Endothelial cell (in vitro differentiated cells): ENCODE measurements at regions not wholly inside any gene's neighbourhood (a gene's known extent, or its start where the extent isn't known, plus 50 kb on each side); places are given as distances from the start of the nearest gene placed in this dataset.

ENCODE experiments used
- DNase-seq: peaks from one replicate; pipeline ENCODE4 v3.0.0; 2021; ENCODE audit warnings: low spot score
- H3K27ac Mint-ChIP-seq: one replicate; pipeline ENCODE4 v1.8.0; 2021; ENCODE audit warnings: mixed read lengths, inconsistent platforms; ENCODE audit not compliant: unreplicated experiment
- H3K27me3 Mint-ChIP-seq: one replicate; pipeline ENCODE4 v1.8.0; 2021; ENCODE audit warnings: mild to moderate bottlenecking, moderate library complexity, mixed read lengths, inconsistent platforms; ENCODE audit not compliant: unreplicated experiment
- H3K36me3 Mint-ChIP-seq: one replicate; pipeline ENCODE4 v1.8.0; 2021; ENCODE audit warnings: mild to moderate bottlenecking, low read depth, mixed read lengths, inconsistent platforms; ENCODE audit not compliant: unreplicated experiment
- H3K4me1 Mint-ChIP-seq: one replicate; pipeline ENCODE4 v1.8.0; 2021; ENCODE audit warnings: mild to moderate bottlenecking, mixed read lengths, inconsistent platforms; ENCODE audit not compliant: unreplicated experiment
- H3K4me3 Mint-ChIP-seq: one replicate; pipeline ENCODE4 v1.8.0; 2021; ENCODE audit warnings: mild to moderate bottlenecking, mixed read lengths, inconsistent platforms; ENCODE audit not compliant: unreplicated experiment
- H3K9me3 Mint-ChIP-seq: one replicate; pipeline ENCODE4 v1.8.0; 2021; ENCODE audit warnings: mixed read lengths, inconsistent platforms; ENCODE audit not compliant: unreplicated experiment
- CTCF ChIP-seq: fragments of 200-600 bp; sonication (generic); IDR thresholded peaks from one replicate; pipeline ENCODE4 v1.5.0; 2021; ENCODE audit warnings: antibody characterized with exemption; ENCODE audit not compliant: unreplicated experiment

- no peak overlapping the region for H3K4me3 Mint-ChIP-seq
- no peaks in the 10 kb centered on the region for H3K36me3 Mint-ChIP-seq
- peaks cover 3% of the 10 kb centered on the region for H3K27me3 Mint-ChIP-seq
- no peak for DNase-seq
- H3K27ac Mint-ChIP-seq = no peak overlapping the region
- no peak for TF ChIP-seq CTCF
- H3K9me3 Mint-ChIP-seq = no peaks in the 10 kb centered on the region
- no peaks in the 10 kb centered on the region for H3K4me1 Mint-ChIP-seq
Observed at GRCh38 chr2:7709907-7710306, 792.7 kb downstream of the RNF144A start.

GRCh38 chr2:7711167-7711566 is 794.0 kb downstream of the RNF144A start:
- no peak overlapping the region for H3K4me3 Mint-ChIP-seq
- H3K27ac Mint-ChIP-seq = no peak overlapping the region
- H3K9me3 Mint-ChIP-seq = no peaks in the 10 kb centered on the region
- H3K36me3 Mint-ChIP-seq = no peaks in the 10 kb centered on the region
- H3K4me1 Mint-ChIP-seq = no peaks in the 10 kb centered on the region
- no peak for TF ChIP-seq CTCF
- peaks cover 3% of the 10 kb centered on the region for H3K27me3 Mint-ChIP-seq
- DNase-seq = no peak

GRCh38 chr2:7719876-7720275 is 802.7 kb downstream of the RNF144A start:
- H3K27me3 Mint-ChIP-seq = no peaks in the 10 kb centered on the region
- H3K9me3 Mint-ChIP-seq = no peaks in the 10 kb centered on the region
- no peak overlapping the region for H3K4me3 Mint-ChIP-seq
- no peak for DNase-seq
- H3K36me3 Mint-ChIP-seq = no peaks in the 10 kb centered on the region
- TF ChIP-seq CTCF = no peak
- no peaks in the 10 kb centered on the region for H3K4me1 Mint-ChIP-seq
- no peak overlapping the region for H3K27ac Mint-ChIP-seq

- Mint-ChIP-seq H3K36me3 (no peaks in the 10 kb centered on the region), H3K27me3 (no peaks in the 10 kb centered on the region), H3K9me3 (no peaks in the 10 kb centered on the region), H3K27ac (no peak overlapping the region), H3K4me3 (no peak overlapping the region), H3K4me1 (no peaks in the 10 kb centered on the region)
- no peak for DNase-seq
- no peak for TF ChIP-seq CTCF
Observed at GRCh38 chr2:7721413-7721995, 804.3 kb downstream of the RNF144A start.

- no peak for TF ChIP-seq CTCF
- no peaks in the 10 kb centered on the region for H3K9me3 Mint-ChIP-seq
- no peak overlapping the region for H3K27ac Mint-ChIP-seq
- no peak for DNase-seq
- H3K4me1 Mint-ChIP-seq = no peaks in the 10 kb centered on the region
- H3K4me3 Mint-ChIP-seq = no peak overlapping the region
- no peaks in the 10 kb centered on the region for H3K27me3 Mint-ChIP-seq
- H3K36me3 Mint-ChIP-seq = no peaks in the 10 kb centered on the region
Observed at GRCh38 chr2:7722212-7722910, 805.1 kb downstream of the RNF144A start.
